ENCODE measurements at regions not wholly inside any gene's neighbourhood (a gene's known extent, or its start where the extent isn't known, plus 50 kb on each side); places are given as distances from the start of the nearest gene placed in this dataset.

- DNase-seq = no peak
These were observed 161.2 kb downstream of the ENGASE start for GRCh38 chr17:79235808-79236207.

GRCh38 chr17:79233916-79234551 is 159.4 kb downstream of the ENGASE start:
- no peak for DNase-seq

GRCh38 chr17:79232957-79233356 is 158.3 kb downstream of the ENGASE start:
- DNase-seq = no peak

GRCh38 chr17:79231766-79232287 is 157.2 kb downstream of the ENGASE start:
- DNase-seq = no peak

GRCh38 chr17:79230576-79230975 is 156.0 kb downstream of the ENGASE start:
- DNase-seq = no peak

- DNase-seq = no peak
These were observed 151.4 kb downstream of the ENGASE start for GRCh38 chr17:79226037-79226436.

GRCh38 chr17:79224903-79225302 is 150.3 kb downstream of the ENGASE start:
- DNase-seq = no peak

- DNase-seq = no peak
These were observed 149.9 kb downstream of the ENGASE start for GRCh38 chr17:79224476-79224875.

GRCh38 chr17:79223953-79224352 is 149.3 kb downstream of the ENGASE start:
- no peak for DNase-seq

- DNase-seq = no peak
These were observed 148.8 kb downstream of the ENGASE start for GRCh38 chr17:79223471-79223870.

GRCh38 chr17:79221597-79221996 is 147.0 kb downstream of the ENGASE start:
- DNase-seq = no peak

GRCh38 chr17:79220713-79221291 is 146.2 kb downstream of the ENGASE start:
- DNase-seq = no peak

GRCh38 chr17:79220201-79220712 is 145.6 kb downstream of the ENGASE start:
- DNase-seq = no peak

GRCh38 chr17:79219208-79219935 is 144.7 kb downstream of the ENGASE start:
- no peak for DNase-seq

- no peak for DNase-seq
These were observed 144.2 kb downstream of the ENGASE start for GRCh38 chr17:79218825-79219200.

- no peak for DNase-seq
These were observed 143.7 kb downstream of the ENGASE start for GRCh38 chr17:79218175-79218824.

GRCh38 chr17:79217473-79218135 is 143.0 kb downstream of the ENGASE start:
- DNase-seq = no peak

GRCh38 chr17:79216826-79217225 is 142.2 kb downstream of the ENGASE start:
- DNase-seq = no peak

GRCh38 chr17:79216391-79216790 is 141.8 kb downstream of the ENGASE start:
- DNase-seq = no peak

- DNase-seq = no peak
These were observed 141.0 kb downstream of the ENGASE start for GRCh38 chr17:79215631-79216030.

- DNase-seq = no peak
These were observed 140.4 kb downstream of the ENGASE start for GRCh38 chr17:79214940-79215604.

- no peak for DNase-seq
These were observed 139.8 kb downstream of the ENGASE start for GRCh38 chr17:79214459-79214858.
